ENCODE measurements at regions not wholly inside any gene's neighbourhood (a gene's known extent, or its start where the extent isn't known, plus 50 kb on each side); places are given as distances from the start of the nearest gene placed in this dataset.
A peak's percentile ranks its signal among the peaks of the same experiment; 100 is the strongest.
"Not testable (repeated sequence)": the region's sequence is repeated elsewhere in the genome, so short reads cannot be mapped to it uniquely, and the experiment has no call there.

DNA sequence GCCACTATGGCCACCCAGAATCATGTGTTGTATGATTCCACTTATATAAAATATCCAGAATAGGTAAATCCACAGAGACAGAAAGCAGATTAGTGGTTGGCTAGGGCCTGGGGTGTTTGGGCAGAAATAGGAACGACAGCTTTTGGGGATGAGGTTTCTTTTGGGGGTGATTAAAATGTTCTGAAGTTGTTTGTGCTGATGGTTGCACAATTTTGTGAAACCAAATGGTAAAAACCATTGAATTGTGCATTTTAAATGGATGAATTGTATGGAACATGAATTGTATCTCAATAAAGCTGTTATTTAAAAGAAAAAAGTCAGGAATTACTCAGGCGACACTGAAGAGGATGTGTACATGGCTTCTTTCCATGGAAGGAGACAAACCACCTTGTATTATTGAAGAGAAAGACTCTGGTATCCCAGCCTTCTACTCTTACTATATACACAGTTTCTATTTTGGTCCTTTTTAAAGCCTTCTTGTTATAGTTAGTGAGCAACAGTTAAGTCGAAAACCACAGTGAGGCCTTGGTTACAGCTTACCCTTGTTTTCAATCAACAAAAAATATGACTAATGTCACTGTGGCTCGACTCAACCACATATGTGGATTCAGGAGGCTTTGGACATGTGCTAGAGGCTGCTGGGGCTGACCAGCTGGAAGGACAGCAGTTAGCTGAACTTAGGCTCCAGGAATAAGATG is 57.1 kb upstream of the KMT2E start:
- DNase-seq: no peak

DNA sequence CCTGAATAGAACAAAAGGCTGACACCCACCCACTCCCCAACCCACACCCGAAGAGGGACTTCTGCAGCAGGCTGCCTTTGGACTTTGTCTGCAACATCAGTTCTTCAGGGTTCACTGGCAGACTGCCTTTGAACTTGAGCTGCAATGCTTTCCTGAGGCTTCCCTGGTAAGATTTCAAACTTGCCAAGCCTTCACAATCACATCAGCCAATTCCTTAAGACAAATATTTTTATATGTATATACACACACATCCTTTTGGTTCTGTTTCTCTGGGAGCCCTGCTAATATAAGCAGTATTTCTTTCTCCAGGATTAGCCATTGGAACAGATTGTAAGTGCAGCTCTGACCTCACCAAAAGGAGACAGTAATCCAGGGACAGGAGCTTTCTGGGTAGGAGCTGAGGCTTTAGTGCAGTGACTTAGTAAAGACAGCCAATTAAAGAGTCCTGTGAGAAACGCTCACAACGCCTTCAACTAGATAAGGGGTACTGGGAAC is 55.6 kb upstream of the KMT2E start:
- no peak for DNase-seq

DNA sequence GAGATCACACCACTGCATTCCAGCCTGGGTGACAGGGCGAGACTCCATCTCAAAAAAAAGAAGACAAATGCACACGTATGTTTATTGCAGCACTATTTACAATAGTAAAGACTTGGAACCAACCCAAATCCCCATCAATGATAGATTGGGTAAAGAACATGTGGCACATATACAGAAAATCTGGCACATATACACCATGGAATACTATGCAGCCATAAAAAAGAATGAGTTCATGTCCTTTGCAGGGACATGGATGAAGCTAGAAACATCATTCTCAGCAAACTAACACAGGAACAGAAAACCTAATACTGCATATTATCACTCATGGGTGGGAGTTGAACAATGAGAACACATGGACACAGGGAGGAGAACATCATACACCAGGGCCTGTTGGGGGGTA is 54.5 kb upstream of the KMT2E start:
- not testable (repeated sequence) for DNase-seq

DNA sequence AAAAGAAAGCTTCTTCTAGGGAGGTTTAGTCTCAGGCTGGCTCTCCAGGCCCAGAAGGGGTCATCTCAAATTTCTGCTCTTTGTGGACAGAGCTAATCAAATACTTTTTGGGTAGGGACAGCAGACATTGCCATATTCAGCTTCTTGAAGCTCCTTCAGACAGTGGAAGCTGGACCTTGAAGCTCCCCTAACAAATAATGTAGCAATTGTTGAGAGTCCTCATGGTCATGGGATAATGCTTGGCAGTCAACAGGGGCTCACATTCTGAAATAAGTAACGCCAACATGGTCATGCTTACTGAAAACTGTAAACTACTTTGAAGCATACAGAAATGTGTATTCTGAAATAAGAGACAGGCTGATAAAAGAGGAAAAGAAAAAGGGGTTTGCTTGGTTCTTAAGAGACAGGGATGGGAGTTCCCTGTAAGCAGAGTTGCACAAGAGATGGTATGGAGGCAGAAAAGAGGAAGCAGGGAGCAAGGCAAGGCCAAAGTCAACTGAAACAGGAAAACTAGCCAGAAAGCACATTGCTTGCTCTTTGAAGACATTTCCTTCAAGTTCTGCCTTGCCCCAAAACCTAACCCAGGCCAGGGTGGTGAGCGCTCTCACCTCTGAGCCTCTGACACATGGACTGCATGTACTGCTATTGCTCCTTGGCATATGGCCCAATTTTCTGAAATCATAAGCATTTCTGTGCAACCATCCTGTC is 53.1 kb upstream of the KMT2E start:
- DNase-seq: peak; percentile 97

DNA sequence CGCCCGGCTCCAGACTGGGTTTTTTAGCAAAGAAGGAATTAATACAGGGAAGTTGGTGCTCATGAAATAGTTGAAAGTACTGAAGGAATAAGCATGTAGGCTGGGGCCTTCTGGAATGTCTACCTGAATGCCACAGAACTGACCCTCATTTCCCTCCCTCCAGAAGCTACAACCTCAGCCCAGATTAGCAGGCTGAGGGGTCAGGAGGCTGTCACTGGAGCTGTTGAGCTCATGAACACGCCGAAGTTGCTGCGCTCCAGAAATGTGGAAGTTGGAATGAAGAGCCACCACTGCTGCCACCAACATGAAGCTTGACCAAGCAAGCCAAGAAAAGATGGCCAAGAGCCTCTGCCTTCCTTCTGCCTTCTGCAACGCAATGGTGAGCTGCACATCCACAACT is 52.2 kb upstream of the KMT2E start:
- DNase-seq: no peak

DNA sequence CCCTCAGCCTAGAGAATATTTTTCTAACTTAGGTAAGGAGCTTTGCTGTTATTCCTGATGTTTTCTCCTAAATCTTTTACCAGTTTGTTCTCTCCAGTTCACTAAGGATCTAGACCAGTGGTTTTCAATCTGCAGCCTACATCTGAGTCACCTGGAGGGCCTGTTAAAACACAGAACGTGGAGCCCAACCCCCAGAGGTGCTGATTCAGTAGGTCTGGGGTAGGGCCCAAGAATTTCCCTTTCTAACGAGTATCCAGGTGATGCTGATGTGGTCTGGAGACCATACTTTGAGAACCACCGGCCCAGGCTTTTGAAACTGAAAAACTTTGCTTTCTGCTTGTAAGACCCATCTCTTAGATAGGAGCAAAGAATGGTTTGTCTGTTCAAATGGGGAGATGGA is 51.2 kb upstream of the KMT2E start:
- DNase-seq: no peak

DNA sequence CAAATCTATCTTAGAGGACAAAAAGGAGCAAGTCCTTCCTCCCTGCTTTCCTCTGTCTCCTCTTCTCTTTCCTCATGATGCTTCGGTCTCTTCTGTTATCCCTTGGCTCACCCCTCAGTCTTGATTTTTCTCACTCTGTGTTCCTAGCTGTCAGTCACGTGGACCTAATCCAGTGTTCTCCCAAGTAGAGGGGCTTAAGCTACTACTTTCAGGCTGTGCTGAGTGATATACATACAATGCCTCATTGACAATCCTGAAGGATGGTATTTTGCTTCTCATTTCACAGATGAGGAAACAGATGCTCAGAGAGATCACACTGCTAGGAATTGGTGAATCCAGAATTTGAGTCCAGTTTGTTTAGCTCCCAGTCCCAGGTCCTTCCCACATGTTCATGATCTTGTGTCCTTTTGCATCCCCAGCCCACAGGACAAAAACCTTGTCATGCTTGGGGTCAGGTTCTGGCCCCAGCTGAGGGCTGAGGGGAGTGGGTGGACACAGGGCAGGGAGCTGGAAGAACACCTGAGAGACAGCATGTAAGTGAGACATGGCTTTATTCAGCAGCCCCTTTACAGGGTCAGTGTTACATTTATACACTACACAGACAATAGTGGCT is 50.5 kb upstream of the KMT2E start:
- DNase-seq: no peak

DNA sequence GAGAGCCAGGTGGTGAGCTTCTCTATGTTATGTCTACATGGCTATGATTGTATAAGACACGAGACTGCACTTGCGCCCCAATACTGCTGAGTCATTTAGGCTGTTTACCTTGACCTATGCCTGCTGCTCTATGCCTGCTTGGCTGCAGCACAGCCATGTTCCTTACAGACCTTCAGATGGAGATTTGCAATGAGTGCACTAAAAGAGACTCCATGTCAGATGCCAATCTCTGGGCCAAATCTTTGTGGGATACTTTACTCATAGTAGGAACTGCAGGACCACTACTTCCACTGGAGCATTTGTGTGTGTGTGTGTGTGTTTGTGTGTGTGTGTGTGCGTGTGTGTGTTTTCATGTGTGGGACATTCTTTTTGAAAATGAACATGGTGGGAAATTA is 50.0 kb upstream of the KMT2E start:
- DNase-seq: no peak
